Thymus (tissue), 11 donors: ENCODE measurements at regions not wholly inside any gene's neighbourhood (a gene's known extent, or its start where the extent isn't known, plus 50 kb on each side); places are given as distances from the start of the nearest gene placed in this dataset.
A peak's percentile ranks its signal among the peaks of the same experiment; 100 is the strongest.

Experiments
- DNase-seq, 9 donors: peaks; one replicate each; pipeline ENCODE4 v3.0.0-alpha.2; 2013; ENCODE audit warnings: low spot score in 9 of 9, low read depth in 6 of 9, missing footprints in 1 of 9
- H3K27ac ChIP-seq, 2 donors: one replicate each; pipeline ENCODE4 v1.5.1; 2013; ENCODE audit warnings: control low read depth in 1 of 2, low read depth in 1 of 2, low read length in 1 of 2, mild to moderate bottlenecking in 1 of 2, moderate library complexity in 1 of 2
- H3K27me3 ChIP-seq, 2 donors: one replicate each; pipeline ENCODE4 v1.5.1; 2013; ENCODE audit warnings: low read length in 1 of 2; ENCODE audit not compliant: control insufficient read depth in 2 of 2, insufficient read depth in 1 of 2
- H3K36me3 ChIP-seq, 2 donors: one replicate each; pipeline ENCODE4 v1.5.1; 2013; ENCODE audit warnings: low read length in 1 of 2, mild to moderate bottlenecking in 1 of 2, moderate library complexity in 1 of 2; ENCODE audit not compliant: control insufficient read depth in 2 of 2, insufficient read depth in 2 of 2
- H3K4me1 ChIP-seq, 2 donors: one replicate each; pipeline ENCODE4 v1.5.1; 2013; ENCODE audit warnings: low read length in 2 of 2; ENCODE audit not compliant: control insufficient read depth in 2 of 2, insufficient read depth in 2 of 2
- H3K4me3 ChIP-seq, 2 donors: one replicate each; pipeline ENCODE4 v1.5.1; 2013; ENCODE audit warnings: low read length in 2 of 2, control low read depth in 1 of 2, mild to moderate bottlenecking in 1 of 2
- H3K9me3 ChIP-seq, 2 donors: one replicate each; pipeline ENCODE4 v1.5.1; 2013; ENCODE audit warnings: low read length in 1 of 2, mild to moderate bottlenecking in 1 of 2; ENCODE audit not compliant: control insufficient read depth in 2 of 2, insufficient read depth in 1 of 2
- WGBS: extraction: QIAGEN DNeasy Blood & Tissue Kit; methylation state at CpG from one replicate; pipeline ENCODE4 v1.1.7; 2013; 5-methylcytosine and 5-hydroxymethylcytosine counted together
- donor health status: healthy.

GRCh38 chr9:31445357-31445756 is 939.1 kb upstream of the ACO1 start:
- H3K4me1 ChIP-seq: no peaks in the 10 kb centered on the region
- H3K9me3 ChIP-seq: no peaks in the 10 kb centered on the region
- no peaks in the 10 kb centered on the region for H3K27me3 ChIP-seq
- H3K4me3 ChIP-seq: no peak overlapping the region
- H3K36me3 ChIP-seq: no peaks in the 10 kb centered on the region
- WGBS: 93% methylated on average over 1 of the region's 1 CpG
- H3K27ac ChIP-seq: no peak overlapping the region
- DNase-seq: no peak

GRCh38 chr9:31445960-31446359 is 938.5 kb upstream of the ACO1 start:
- no peaks in the 10 kb centered on the region for H3K27me3 ChIP-seq
- H3K4me3 ChIP-seq: no peak overlapping the region
- no peaks in the 10 kb centered on the region for H3K4me1 ChIP-seq
- no peaks in the 10 kb centered on the region for H3K9me3 ChIP-seq
- H3K27ac ChIP-seq: no peak overlapping the region
- no peak for DNase-seq
- no peaks in the 10 kb centered on the region for H3K36me3 ChIP-seq
- WGBS: 87% methylated on average over 4 of the region's 4 CpGs

- Histone ChIP-seq H3K4me3 (no peak overlapping the region), H3K4me1 (no peaks in the 10 kb centered on the region), H3K9me3 (no peaks in the 10 kb centered on the region), H3K27ac (no peak overlapping the region), H3K27me3 (no peaks in the 10 kb centered on the region), H3K36me3 (no peaks in the 10 kb centered on the region)
- WGBS: 81% methylated on average over 4 of the region's 4 CpGs
- DNase-seq: no peak
Observed at GRCh38 chr9:31467075-31467474, 917.4 kb upstream of the ACO1 start.

- Histone ChIP-seq H3K36me3 (no peaks in the 10 kb centered on the region), H3K27me3 (no peaks in the 10 kb centered on the region), H3K9me3 (no peaks in the 10 kb centered on the region), H3K4me1 (no peaks in the 10 kb centered on the region), H3K27ac (no peak overlapping the region), H3K4me3 (no peak overlapping the region)
- no peak for DNase-seq
- 90% methylated on average over 5 of the region's 5 CpGs for WGBS
Observed at GRCh38 chr9:31470051-31470450, 914.4 kb upstream of the ACO1 start.

- H3K27me3 ChIP-seq: no peaks in the 10 kb centered on the region
- no peak for DNase-seq
- H3K4me3 ChIP-seq: no peak overlapping the region
- 84% methylated on average over 7 of the region's 7 CpGs for WGBS
- H3K4me1 ChIP-seq: no peaks in the 10 kb centered on the region
- no peaks in the 10 kb centered on the region for H3K36me3 ChIP-seq
- no peak overlapping the region for H3K27ac ChIP-seq
- no peaks in the 10 kb centered on the region for H3K9me3 ChIP-seq
Observed at GRCh38 chr9:31471010-31471409, 913.4 kb upstream of the ACO1 start.

- no peaks in the 10 kb centered on the region for H3K4me1 ChIP-seq
- no peak overlapping the region for H3K27ac ChIP-seq
- DNase-seq: no peak
- H3K36me3 ChIP-seq: no peaks in the 10 kb centered on the region
- no peaks in the 10 kb centered on the region for H3K9me3 ChIP-seq
- H3K4me3 ChIP-seq: no peak overlapping the region
- H3K27me3 ChIP-seq: no peaks in the 10 kb centered on the region
Observed at GRCh38 chr9:31486630-31487029, 897.8 kb upstream of the ACO1 start.

GRCh38 chr9:31490551-31491106 is 893.8 kb upstream of the ACO1 start:
- no peaks in the 10 kb centered on the region for H3K36me3 ChIP-seq
- no peaks in the 10 kb centered on the region for H3K9me3 ChIP-seq
- no peak overlapping the region for H3K4me3 ChIP-seq
- DNase-seq: no peak
- no peaks in the 10 kb centered on the region for H3K27me3 ChIP-seq
- 94% methylated on average over 4 of the region's 4 CpGs for WGBS
- H3K4me1 ChIP-seq: no peaks in the 10 kb centered on the region
- no peak overlapping the region for H3K27ac ChIP-seq

GRCh38 chr9:31492229-31492628 is 892.2 kb upstream of the ACO1 start:
- Histone ChIP-seq H3K27ac (no peak overlapping the region), H3K36me3 (no peaks in the 10 kb centered on the region), H3K27me3 (no peaks in the 10 kb centered on the region), H3K4me1 (no peaks in the 10 kb centered on the region), H3K4me3 (no peak overlapping the region), H3K9me3 (no peaks in the 10 kb centered on the region)
- WGBS: 5% methylated on average over 1 of the region's 1 CpG
- DNase-seq: no peak

GRCh38 chr9:31500422-31500821 is 884.0 kb upstream of the ACO1 start:
- no peaks in the 10 kb centered on the region for H3K9me3 ChIP-seq
- WGBS: 96% methylated on average over 1 of the region's 1 CpG
- DNase-seq: no peak

GRCh38 chr9:31519011-31519410 is 865.4 kb upstream of the ACO1 start:
- 94% methylated on average over 6 of the region's 6 CpGs for WGBS
- Histone ChIP-seq H3K27ac (no peak overlapping the region), H3K4me1 (no peaks in the 10 kb centered on the region), H3K36me3 (no peaks in the 10 kb centered on the region), H3K27me3 (no peaks in the 10 kb centered on the region), H3K4me3 (no peak overlapping the region), H3K9me3 (peaks cover 0 to 5% of the 10 kb centered on the region in 2 donors)
- DNase-seq: peak in 1 of 9 donors; percentile 7

More at GRCh38 chr9:31500422-31500821, 884.0 kb upstream of the ACO1 start:
- H3K36me3 ChIP-seq: no peaks in the 10 kb centered on the region
- no peaks in the 10 kb centered on the region for H3K27me3 ChIP-seq
- H3K4me1 ChIP-seq: no peaks in the 10 kb centered on the region
- no peak overlapping the region for H3K4me3 ChIP-seq
- H3K27ac ChIP-seq: no peak overlapping the region
